ENCODE measurements at regions not wholly inside any gene's neighbourhood (a gene's known extent, or its start where the extent isn't known, plus 50 kb on each side); places are given as distances from the start of the nearest gene placed in this dataset.

DNA sequence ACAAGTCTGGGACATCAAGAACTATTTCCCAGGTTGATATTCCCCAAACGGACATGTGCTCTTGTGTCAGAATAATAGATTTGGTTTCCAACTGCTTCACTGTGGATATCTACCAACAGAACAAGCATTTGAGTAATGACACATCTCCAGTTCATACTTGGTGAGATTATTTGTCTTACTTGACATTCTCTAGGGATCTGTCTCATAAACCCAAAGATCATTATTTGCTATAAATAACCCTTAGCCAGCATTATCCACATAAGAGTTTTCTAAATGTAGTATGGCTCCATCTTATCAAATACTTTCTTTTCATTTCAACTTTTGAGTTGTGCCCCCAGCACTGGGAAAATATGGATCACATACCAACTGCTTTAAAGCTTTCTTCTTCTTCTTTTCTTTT lies 1063.9 kb upstream of the CDH18 start:
- TF ChIP-seq CTCF (IDR thresholded peaks at IDR 0.05; ENCODE audit: low read length) (no peak), EZH2phosphoT487 (IDR thresholded peaks at IDR 0.05; ENCODE audit: low read length) (no peak)

All from MM.1S (cell line).